HG02884 (cell line): ENCODE measurements at regions not wholly inside any gene's neighbourhood (a gene's known extent, or its start where the extent isn't known, plus 50 kb on each side); places are given as distances from the start of the nearest gene placed in this dataset.

Experiments used
- ATAC-seq: cut with Tn5 transposase; IDR thresholded peaks from one replicate; pipeline ENCODE4 v1.9.1; 2021; ENCODE audit warnings: mild to moderate bottlenecking, moderate library complexity; ENCODE audit not compliant: unreplicated experiment

- no peak for ATAC-seq
Measured at GRCh38 chr13:99053636-99054233, 75.9 kb upstream of the DOCK9 start.

- ATAC-seq = no peak
Measured at GRCh38 chr13:99055281-99055680, 77.4 kb upstream of the DOCK9 start.

GRCh38 chr13:99055735-99056134 lies 77.9 kb upstream of the DOCK9 start:
- no peak for ATAC-seq

GRCh38 chr13:99056381-99057014 lies 78.6 kb upstream of the DOCK9 start:
- no peak for ATAC-seq

GRCh38 chr13:99057310-99057975 lies 79.6 kb upstream of the DOCK9 start:
- ATAC-seq = no peak

GRCh38 chr13:99058527-99059495 lies 80.9 kb upstream of the DOCK9 start:
- no peak for ATAC-seq

GRCh38 chr13:99059498-99060075 lies 81.7 kb upstream of the DOCK9 start:
- no peak for ATAC-seq

- no peak for ATAC-seq
Measured at GRCh38 chr13:99061411-99061810, 83.5 kb upstream of the DOCK9 start.

- ATAC-seq = no peak
Measured at GRCh38 chr13:99062593-99062992, 84.7 kb upstream of the DOCK9 start.

- ATAC-seq = no peak
Measured at GRCh38 chr13:99063178-99063577, 85.3 kb upstream of the DOCK9 start.

GRCh38 chr13:99063952-99064351 lies 86.1 kb upstream of the DOCK9 start:
- peak; percentile 65 for ATAC-seq

GRCh38 chr13:99064624-99065234 lies 86.9 kb upstream of the DOCK9 start:
- ATAC-seq = no peak

- no peak for ATAC-seq
Measured at GRCh38 chr13:99065235-99066015, 87.6 kb upstream of the DOCK9 start.

- ATAC-seq = no peak
Measured at GRCh38 chr13:99066219-99066618, 88.4 kb upstream of the DOCK9 start.

GRCh38 chr13:99067159-99067985 lies 89.5 kb upstream of the DOCK9 start:
- no peak for ATAC-seq

- ATAC-seq = no peak
Measured at GRCh38 chr13:99071211-99071610, 93.3 kb upstream of the DOCK9 start.

GRCh38 chr13:99071666-99072065 lies 93.8 kb upstream of the DOCK9 start:
- ATAC-seq = no peak

GRCh38 chr13:99072356-99072755 lies 94.5 kb upstream of the DOCK9 start:
- no peak for ATAC-seq

- no peak for ATAC-seq
Measured at GRCh38 chr13:99072941-99073340, 95.1 kb upstream of the DOCK9 start.
